SJCRH30 (cell line): ENCODE measurements at regions not wholly inside any gene's neighbourhood (a gene's known extent, or its start where the extent isn't known, plus 50 kb on each side); places are given as distances from the start of the nearest gene placed in this dataset.

ENCODE experiments used
- DNase-seq, 2 experiments: peaks; one replicate each; pipeline ENCODE4 v3.0.0-alpha.2; 2015 to 2020
- H3K27ac ChIP-seq: fragments of 250-450 bp; sonication (Bioruptor Pico); 2 replicates; pipeline ENCODE4 v1.5.1; 2020; ENCODE audit warnings: mild to moderate bottlenecking, moderate library complexity
- H3K27me3 ChIP-seq: fragments of 250-450 bp; sonication (Bioruptor Pico); 2 replicates; pipeline ENCODE4 v1.5.1; 2020; ENCODE audit warnings: mild to moderate bottlenecking, moderate library complexity
- H3K36me3 ChIP-seq: fragments of 250-450 bp; sonication (Bioruptor Pico); 2 replicates; pipeline ENCODE4 v1.5.1; 2020; ENCODE audit warnings: mild to moderate bottlenecking, moderate library complexity
- H3K4me1 ChIP-seq: fragments of 250-450 bp; sonication (Bioruptor Pico); 2 replicates; pipeline ENCODE4 v1.5.1; 2020; ENCODE audit warnings: mild to moderate bottlenecking, moderate library complexity
- H3K4me3 ChIP-seq: fragments of 250-450 bp; sonication (Bioruptor Pico); 2 replicates; pipeline ENCODE4 v1.5.1; 2020; ENCODE audit warnings: mild to moderate bottlenecking, moderate library complexity
- H3K9me3 ChIP-seq: fragments of 250-450 bp; sonication (Bioruptor Pico); replicated peaks from 2 replicates; pipeline ENCODE4 v1.5.1; 2020; ENCODE audit warnings: mild to moderate bottlenecking, moderate library complexity

DNA sequence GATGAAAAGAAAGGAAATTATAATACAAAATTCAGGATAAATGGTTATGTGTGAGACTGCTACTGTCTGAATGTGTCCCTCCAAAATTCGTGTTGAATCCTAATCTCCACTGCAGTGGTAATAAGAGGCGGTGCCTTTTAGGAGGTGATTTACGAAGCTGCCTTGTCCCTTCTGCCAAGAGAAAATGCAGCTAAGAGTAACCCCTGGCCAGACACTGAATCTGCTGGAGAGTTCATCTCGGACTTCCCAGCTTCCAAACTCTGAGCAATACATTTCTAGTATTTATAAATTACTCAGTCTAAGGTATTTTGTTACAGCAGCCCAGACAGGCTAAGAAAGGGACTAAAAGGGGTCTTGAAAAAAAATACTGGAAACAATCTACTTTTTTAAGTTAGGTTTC, 152.6 kb downstream of the KLF12 start:
- no peaks in the 10 kb centered on the region for H3K36me3 ChIP-seq
- DNase-seq: no peak
- H3K4me3 ChIP-seq: no peak overlapping the region
- H3K27me3 ChIP-seq: no peaks in the 10 kb centered on the region
- no peak overlapping the region for H3K27ac ChIP-seq
- 0 out of 2 replicates have a peak, but pooled peaks cover 2% of the 10 kb centered on the region for H3K9me3 ChIP-seq
- no peaks in the 10 kb centered on the region for H3K4me1 ChIP-seq

DNA sequence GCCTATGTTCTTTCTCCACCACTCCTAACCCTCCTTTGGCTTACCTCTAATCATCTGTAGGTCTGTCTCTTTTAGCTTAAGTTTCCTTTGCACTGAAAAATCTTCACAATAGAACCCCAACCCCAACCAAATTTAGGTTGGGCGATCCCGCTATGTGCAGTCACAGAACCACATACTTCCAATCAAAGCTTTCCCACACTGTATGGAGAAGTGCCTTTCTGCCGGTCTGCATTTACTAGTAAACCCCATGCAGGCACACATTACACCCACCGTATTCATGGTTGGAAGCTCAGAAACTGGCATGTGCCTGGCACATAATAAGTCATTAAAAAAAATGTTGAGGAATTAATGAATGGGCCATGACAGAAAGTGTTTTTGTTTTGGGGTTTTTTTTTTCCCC, 158.4 kb downstream of the KLF12 start:
- H3K4me3 ChIP-seq: no peak overlapping the region
- DNase-seq: no peak
- H3K27me3 ChIP-seq: no peaks in the 10 kb centered on the region
- H3K27ac ChIP-seq: no peak overlapping the region
- no peaks in the 10 kb centered on the region for H3K9me3 ChIP-seq
- no peaks in the 10 kb centered on the region for H3K36me3 ChIP-seq
- no peaks in the 10 kb centered on the region for H3K4me1 ChIP-seq

DNA sequence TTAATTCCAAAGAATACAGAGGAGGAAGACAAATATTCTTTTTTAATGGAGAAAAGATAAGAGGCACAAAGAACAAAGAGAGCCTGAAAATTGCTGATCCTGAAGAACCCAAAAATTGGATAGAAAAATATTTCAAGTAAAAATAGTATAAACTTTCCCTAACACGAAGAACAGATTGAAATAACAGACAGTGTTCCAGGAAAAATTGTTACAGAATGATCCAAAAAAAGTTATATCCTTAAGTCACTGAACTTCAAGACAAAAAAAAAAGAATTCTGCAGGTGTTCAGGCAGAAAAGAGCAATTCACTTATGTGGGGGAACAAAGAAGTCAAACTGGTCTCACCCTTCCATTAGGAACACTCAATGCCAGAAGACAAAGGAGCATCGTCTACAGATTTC, 160.2 kb downstream of the KLF12 start:
- Histone ChIP-seq H3K9me3 (no peaks in the 10 kb centered on the region), H3K4me3 (no peak overlapping the region), H3K36me3 (no peaks in the 10 kb centered on the region), H3K27me3 (no peaks in the 10 kb centered on the region), H3K4me1 (no peaks in the 10 kb centered on the region), H3K27ac (no peak overlapping the region)
- no peak for DNase-seq

DNA sequence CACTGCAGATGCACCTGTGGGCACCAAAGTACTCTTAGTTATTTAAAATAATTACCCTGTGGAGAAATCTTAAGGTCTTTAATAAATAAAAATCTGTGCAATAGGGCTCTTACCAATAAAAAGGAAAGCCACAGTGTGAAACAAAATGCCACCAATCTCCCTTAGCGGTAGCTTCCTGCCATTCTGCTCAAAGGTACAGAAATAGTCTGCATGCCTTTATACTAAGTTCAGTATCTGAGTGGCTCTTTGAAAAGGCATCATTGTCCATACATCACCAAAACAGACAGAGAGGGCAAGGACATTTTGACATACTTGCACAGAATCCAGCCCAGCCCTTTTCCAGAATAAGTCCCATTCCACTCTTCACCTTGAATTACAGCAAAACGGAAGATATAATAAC, 161.0 kb downstream of the KLF12 start:
- Histone ChIP-seq H3K4me3 (no peak overlapping the region), H3K27ac (no peak overlapping the region), H3K9me3 (no peaks in the 10 kb centered on the region), H3K4me1 (no peaks in the 10 kb centered on the region), H3K27me3 (no peaks in the 10 kb centered on the region), H3K36me3 (no peaks in the 10 kb centered on the region)
- DNase-seq: no peak

DNA sequence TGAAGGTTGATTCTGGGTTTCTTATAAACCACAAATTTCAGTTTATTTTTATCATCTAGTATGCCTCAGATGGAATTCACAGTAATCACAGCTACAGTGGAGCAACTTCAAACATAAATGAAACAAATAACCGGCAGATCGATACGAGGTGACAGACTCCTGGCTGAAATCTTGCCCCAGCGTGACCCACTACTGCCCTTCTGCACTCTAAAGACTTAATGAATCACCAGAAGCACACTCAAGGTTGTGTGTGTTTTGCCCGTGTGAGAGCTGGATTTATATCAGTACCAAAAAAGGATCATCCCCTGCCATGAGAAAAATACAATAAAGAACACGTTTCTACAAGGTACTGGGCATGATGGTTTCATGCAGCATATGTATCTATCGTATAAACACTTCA, 161.7 kb downstream of the KLF12 start:
- no peaks in the 10 kb centered on the region for H3K27me3 ChIP-seq
- no peak overlapping the region for H3K4me3 ChIP-seq
- no peak overlapping the region for H3K27ac ChIP-seq
- H3K9me3 ChIP-seq: no peaks in the 10 kb centered on the region
- no peaks in the 10 kb centered on the region for H3K4me1 ChIP-seq
- H3K36me3 ChIP-seq: no peaks in the 10 kb centered on the region
- no peak for DNase-seq

DNA sequence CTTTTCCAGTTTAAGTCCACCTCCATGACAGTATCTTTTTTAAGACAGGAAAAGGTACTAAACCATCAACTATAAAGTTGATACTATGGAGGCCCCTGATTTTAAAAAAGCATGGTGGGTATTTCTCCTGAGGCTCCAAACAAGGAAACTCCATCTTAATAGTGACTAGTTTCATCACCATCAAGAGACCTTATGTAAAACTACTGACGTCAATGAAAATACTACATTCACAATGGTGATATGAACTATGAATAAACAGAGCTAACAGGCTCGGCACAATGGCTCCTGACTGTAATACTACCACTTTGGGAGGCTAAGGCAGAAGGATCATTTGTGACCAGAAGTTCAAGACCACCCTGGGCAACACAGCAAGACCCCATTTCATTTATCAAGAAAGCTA, 162.7 kb downstream of the KLF12 start:
- H3K36me3 ChIP-seq: no peaks in the 10 kb centered on the region
- no peak overlapping the region for H3K27ac ChIP-seq
- H3K4me3 ChIP-seq: no peak overlapping the region
- H3K9me3 ChIP-seq: no peaks in the 10 kb centered on the region
- DNase-seq: no peak
- H3K4me1 ChIP-seq: no peaks in the 10 kb centered on the region
- H3K27me3 ChIP-seq: no peaks in the 10 kb centered on the region

DNA sequence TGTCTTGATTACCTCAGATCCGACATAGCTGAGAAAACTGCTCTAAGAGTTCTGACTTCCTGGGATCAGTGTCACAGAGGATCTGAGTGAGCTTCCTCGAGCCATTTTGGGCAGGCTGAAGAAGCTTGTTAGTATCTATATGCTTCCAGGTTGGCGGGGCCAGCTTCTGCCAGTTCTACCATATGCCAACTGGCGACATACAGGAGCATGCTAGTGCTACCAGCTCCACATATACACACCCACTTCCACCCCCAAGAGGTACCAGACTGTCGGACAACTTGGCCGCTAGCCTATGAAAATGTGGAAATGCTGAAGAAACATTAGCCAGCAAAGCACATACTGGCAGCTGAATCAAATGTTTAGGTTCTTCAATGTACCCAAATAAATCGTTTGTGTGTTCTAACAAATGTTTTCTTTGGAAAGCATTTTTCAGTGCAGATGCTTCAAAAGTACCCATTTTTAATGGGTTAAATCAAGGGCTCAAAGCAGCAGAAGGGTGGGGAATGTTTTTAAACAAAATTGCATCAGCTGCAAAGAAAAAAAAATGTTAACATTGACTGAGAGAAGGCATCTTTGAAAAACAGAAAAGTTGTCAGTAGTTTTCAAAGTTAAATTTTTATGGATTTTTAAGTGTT, 163.7 kb downstream of the KLF12 start:
- no peaks in the 10 kb centered on the region for H3K9me3 ChIP-seq
- no peaks in the 10 kb centered on the region for H3K4me1 ChIP-seq
- no peak overlapping the region for H3K27ac ChIP-seq
- H3K4me3 ChIP-seq: no peak overlapping the region
- no peak for DNase-seq
- no peaks in the 10 kb centered on the region for H3K27me3 ChIP-seq
- H3K36me3 ChIP-seq: no peaks in the 10 kb centered on the region

DNA sequence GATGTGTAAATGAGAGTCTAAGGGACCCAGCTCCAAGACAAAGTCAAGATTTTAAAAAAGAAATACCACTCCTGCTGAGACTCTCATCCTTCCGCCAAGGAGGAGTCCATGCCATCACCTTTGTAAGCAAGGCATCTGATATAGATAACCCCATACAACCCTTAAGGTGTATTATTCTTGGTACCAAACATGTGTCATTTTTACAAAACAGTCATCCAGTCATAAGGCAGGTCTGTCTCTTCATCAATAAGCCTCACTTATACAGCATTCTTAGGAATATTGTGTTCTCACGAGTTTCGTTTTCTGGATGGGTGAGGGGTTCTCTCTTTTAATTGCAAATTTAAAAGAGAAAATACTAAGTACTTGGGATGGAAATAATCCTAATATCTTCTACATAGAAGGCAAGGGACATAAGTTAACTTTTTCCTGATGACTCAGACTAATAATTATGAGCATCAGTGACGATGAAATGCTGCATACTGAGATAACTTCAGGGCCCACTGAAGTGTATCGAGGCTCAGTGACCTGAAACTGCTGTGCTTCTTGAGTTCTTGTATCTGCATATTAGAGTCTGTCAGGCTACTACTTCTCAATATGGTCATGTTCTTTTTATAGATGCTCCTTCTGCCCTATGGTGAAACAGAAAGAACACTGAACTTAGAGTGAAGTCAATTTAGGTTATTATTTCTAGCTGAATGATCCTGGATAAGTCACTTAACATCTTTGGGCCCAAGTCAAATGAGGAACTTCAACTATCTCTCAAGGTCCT, 166.6 kb downstream of the KLF12 start:
- DNase-seq: no peak
- Histone ChIP-seq H3K36me3 (no peaks in the 10 kb centered on the region), H3K27ac (no peak overlapping the region), H3K4me1 (no peaks in the 10 kb centered on the region), H3K4me3 (no peak overlapping the region), H3K9me3 (no peaks in the 10 kb centered on the region), H3K27me3 (no peaks in the 10 kb centered on the region)

DNA sequence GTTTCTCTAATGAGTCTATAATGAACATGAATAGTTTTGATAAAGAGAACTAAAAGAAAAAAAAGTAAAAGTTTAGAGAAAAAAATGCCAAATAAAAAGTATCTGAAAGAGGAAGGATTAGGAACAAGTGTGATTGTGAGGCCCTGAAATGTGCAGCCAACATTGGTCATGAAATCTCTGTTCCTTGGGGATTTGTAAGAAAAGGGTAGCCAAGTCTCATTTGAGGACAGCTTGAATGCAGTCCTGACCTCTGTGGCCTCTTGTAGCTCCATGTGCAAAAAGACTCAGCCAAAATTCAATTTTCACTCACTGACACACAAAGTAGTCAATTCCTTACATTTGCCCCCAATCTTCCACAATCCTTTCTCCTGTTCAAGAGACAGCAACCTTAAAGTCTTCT, 167.9 kb downstream of the KLF12 start:
- H3K4me3 ChIP-seq: no peak overlapping the region
- no peaks in the 10 kb centered on the region for H3K36me3 ChIP-seq
- no peaks in the 10 kb centered on the region for H3K4me1 ChIP-seq
- H3K27ac ChIP-seq: no peak overlapping the region
- H3K9me3 ChIP-seq: 0 out of 2 replicates have a peak, but pooled peaks cover 4% of the 10 kb centered on the region
- no peaks in the 10 kb centered on the region for H3K27me3 ChIP-seq
- no peak for DNase-seq

DNA sequence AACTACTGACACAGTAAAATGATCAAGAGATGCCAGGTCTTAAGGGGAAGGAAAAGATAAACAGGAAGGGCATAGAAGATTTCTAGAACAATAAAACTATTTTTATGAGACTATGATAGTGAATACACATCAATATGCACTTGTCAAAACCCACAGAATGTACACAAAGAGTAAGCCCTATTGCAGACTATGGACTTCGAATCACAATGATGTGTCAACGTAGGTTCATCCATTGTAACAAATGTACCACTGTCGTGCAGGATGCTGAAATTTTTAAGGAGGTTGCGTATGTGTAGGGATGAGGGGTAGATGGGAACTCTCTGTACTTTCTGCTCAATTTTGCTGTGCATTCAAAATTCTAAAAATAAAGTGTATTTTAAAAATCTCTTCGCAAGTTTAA, 171.9 kb downstream of the KLF12 start:
- no peak overlapping the region for H3K4me3 ChIP-seq
- no peaks in the 10 kb centered on the region for H3K4me1 ChIP-seq
- DNase-seq: no peak
- H3K36me3 ChIP-seq: no peaks in the 10 kb centered on the region
- no peaks in the 10 kb centered on the region for H3K27me3 ChIP-seq
- 0 out of 2 replicates have a peak, but pooled peaks cover 4% of the 10 kb centered on the region for H3K9me3 ChIP-seq
- no peak overlapping the region for H3K27ac ChIP-seq

DNA sequence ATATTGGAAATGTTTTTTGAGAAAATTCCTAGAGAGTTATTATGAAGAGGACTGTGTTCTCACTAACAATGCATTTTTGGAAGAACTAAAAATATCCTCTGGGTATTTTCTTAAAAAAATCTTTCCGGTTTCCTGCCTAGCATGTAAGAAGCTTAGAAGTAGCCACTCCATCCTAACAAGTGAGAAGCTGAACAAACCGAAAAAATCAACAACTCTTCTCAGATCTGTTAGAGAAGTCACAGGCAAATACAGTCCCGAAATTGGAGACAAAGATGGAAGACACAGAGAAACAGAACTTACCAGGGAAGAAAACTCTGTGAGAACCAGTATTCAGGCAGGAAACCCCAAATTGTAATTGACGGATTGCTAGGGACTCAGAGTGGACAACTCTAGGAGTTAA, 173.0 kb downstream of the KLF12 start:
- no peak overlapping the region for H3K27ac ChIP-seq
- no peak for DNase-seq
- H3K9me3 ChIP-seq: 0 out of 2 replicates have a peak, but pooled peaks cover 4% of the 10 kb centered on the region
- H3K4me1 ChIP-seq: no peaks in the 10 kb centered on the region
- no peaks in the 10 kb centered on the region for H3K27me3 ChIP-seq
- no peaks in the 10 kb centered on the region for H3K36me3 ChIP-seq
- no peak overlapping the region for H3K4me3 ChIP-seq

DNA sequence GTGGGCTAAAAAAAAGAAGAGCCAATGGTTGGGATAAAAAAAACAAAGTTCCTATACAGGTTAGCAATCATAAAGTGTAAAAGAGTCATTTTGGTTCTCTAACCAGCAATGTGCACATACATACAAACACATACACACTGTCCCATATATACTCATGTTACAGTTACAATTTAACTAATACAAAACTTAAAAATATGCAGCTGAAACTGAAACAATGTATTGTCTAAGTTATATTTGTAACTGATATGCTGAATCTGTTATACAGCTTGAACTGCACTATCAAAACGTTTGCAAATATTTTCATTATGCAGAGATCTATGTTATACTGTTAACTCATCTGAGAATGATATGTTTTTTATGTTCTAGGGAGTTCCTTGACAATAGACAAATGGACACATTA, 173.7 kb downstream of the KLF12 start:
- H3K27ac ChIP-seq: no peak overlapping the region
- H3K4me3 ChIP-seq: no peak overlapping the region
- DNase-seq: no peak
- 0 out of 2 replicates have a peak, but pooled peaks cover 4% of the 10 kb centered on the region for H3K9me3 ChIP-seq
- no peaks in the 10 kb centered on the region for H3K36me3 ChIP-seq
- H3K4me1 ChIP-seq: peaks cover under 1% of the 10 kb centered on the region; the same call in 1 of the 2 replicates
- no peaks in the 10 kb centered on the region for H3K27me3 ChIP-seq

DNA sequence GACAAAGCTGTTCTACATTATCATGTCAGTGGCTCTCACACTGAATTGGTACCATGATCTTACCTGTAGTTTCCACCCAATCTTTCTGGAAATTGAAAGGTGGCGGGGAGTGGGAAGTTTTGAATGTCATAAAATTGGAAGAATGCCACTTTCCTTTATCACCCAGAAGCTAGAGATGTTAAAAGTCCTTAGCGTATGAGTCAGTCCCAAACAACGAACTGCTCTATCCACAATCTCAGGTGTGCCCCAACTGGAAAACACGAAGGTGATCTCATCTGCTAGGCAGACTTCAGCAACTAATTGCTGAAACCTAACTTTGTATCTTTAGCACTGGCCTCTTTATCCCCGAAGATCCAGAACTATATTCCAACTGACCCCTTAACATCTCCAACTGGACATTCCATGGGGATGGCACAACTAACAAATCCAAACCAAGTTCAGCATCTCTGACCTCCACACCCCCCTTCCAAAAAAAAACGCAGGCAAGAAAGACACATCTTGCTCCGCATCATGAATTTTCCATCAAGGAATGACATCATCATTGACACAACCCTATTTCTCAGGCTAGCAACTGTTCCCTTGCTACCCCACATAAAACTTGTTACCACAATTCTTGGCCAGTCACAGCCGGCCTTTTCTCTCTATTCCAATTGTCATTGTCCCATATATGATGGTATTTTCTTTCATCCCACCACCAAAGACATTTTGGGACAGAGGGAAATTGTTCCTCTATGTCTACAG, 175.4 kb downstream of the KLF12 start:
- no peak overlapping the region for H3K4me3 ChIP-seq
- no peak for DNase-seq
- H3K4me1 ChIP-seq: peaks cover 4% of the 10 kb centered on the region; the same call in 1 of the 2 replicates
- H3K27ac ChIP-seq: no peak overlapping the region
- H3K36me3 ChIP-seq: no peaks in the 10 kb centered on the region
- 0 out of 2 replicates have a peak, but pooled peaks cover 4% of the 10 kb centered on the region for H3K9me3 ChIP-seq
- H3K27me3 ChIP-seq: no peaks in the 10 kb centered on the region

DNA sequence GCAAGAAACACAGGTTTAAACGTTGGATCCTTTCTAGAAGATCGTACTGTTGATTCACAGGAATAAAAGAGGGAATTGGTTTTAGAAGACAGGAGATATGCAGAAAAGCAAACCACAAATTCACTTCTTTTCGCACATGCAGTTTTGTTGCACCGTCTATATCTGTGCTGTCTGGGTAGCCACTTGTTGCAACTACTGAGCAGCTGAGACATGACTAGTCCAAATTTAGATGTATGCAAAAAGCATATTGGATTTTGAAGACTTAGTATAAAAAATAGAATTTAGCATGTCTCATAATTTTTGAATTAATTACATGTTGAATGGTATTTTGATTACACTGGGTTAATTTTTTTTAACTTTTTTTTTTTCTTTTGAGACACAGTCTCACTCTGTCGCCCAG, 176.3 kb downstream of the KLF12 start:
- H3K27me3 ChIP-seq: no peaks in the 10 kb centered on the region
- no peak overlapping the region for H3K27ac ChIP-seq
- H3K4me3 ChIP-seq: no peak overlapping the region
- H3K4me1 ChIP-seq: peaks cover 10% of the 10 kb centered on the region
- DNase-seq: no peak
- H3K9me3 ChIP-seq: 0 out of 2 replicates have a peak, but pooled peaks cover 4% of the 10 kb centered on the region
- no peaks in the 10 kb centered on the region for H3K36me3 ChIP-seq

DNA sequence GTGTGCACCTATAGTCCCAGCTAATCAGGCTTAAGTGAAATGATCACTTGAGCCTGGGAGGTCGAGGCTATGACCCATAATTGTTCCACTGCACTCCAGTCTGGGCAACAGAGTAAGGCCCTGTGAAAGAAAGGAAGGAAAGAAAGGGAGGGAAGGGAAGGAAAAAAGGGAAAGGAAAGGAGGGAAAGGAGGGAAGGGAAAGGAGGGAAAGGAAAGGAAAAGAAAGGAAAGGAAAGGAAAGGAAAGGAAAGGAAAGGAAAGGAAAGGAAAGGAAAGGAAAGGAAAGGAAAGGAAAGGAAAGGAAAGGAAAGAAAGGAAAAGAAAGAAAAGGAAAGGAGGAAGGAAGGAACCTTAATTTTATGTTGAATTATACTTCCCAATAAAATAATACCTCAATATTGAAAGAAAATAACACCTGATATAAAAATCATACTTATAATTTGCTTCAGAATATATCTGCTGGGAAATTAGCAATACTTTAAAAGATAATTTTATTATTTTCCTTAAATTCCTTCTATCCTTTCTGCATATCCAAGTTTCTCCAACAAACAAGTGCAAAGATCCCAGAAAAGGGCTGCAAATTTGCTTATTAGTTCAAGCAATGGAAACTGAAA, 177.3 kb downstream of the KLF12 start:
- Histone ChIP-seq H3K4me1 (peaks cover 14% of the 10 kb centered on the region), H3K27me3 (no peaks in the 10 kb centered on the region), H3K36me3 (no peaks in the 10 kb centered on the region), H3K27ac (no peak overlapping the region), H3K9me3 (0 out of 2 replicates have a peak, but pooled peaks cover 3% of the 10 kb centered on the region), H3K4me3 (no peak overlapping the region)
- DNase-seq: no peak
